HepG2 (cell line): ENCODE measurements at regions not wholly inside any gene's neighbourhood (a gene's known extent, or its start where the extent isn't known, plus 50 kb on each side); places are given as distances from the start of the nearest gene placed in this dataset.

Experiments used
- ATAC-seq: fragments of 200-7000 bp; cut with Tn5 transposase; 3 replicates; pipeline ENCODE4 v1.9.1; 2020; ENCODE audit warnings: mild to moderate bottlenecking, moderate library complexity
- BruUV-seq: library from RNA; stranded (reverse); fragments of 400-500 nt; replicated peaks from 2 replicates; lab custom pipeline; 2021; lab: Mats Ljungman, UMichigan
- CTCF ChIA-PET: fragments of 300-600 bp; formaldehyde crosslinking; extraction: SDS; loops from one replicate; lab custom pipeline; 2021; ENCODE audit warnings: low total read pairs, inconsistent platforms, low intra/inter-chr PET ratio; lab: Yijun Ruan, JAX
- POLR2A ChIA-PET: fragments of 350-600 bp; sonication (Branson Sonifier 250); formaldehyde crosslinking; loops from one replicate; lab custom pipeline; 2020; ENCODE audit warnings: antibody characterized with exemption, inconsistent platforms; lab: Yijun Ruan, JAX
- DNase-seq: peaks from one replicate; pipeline ENCODE4 v3.0.0-alpha.2; 2015; ENCODE audit warnings: low spot score
- FAIRE-seq: peaks from 3 replicates; lab custom pipeline; 2011; peaks lifted over from hg19 to GRCh38; lab: Jason Lieb, UNC
- H2AFZ ChIP-seq: one replicate; pipeline ENCODE4 v1.6.1; 2011; ENCODE audit warnings: low read length, inconsistent platforms
- H3K27ac ChIP-seq: fragments of 300-600 bp; 3 replicates; pipeline ENCODE4 v1.8.0; 2011; ENCODE audit warnings: mixed run types, mild to moderate bottlenecking, mixed read lengths, low read length, inconsistent platforms; ENCODE audit not compliant: insufficient read depth; ENCODE audit errors: extremely low read length
- H3K27me3 ChIP-seq, 2 experiments: fragments of 200-600 bp in 1 of 2; 2 replicates in 1 of 2; 3 replicates in 1 of 2; pipeline versions ENCODE4 v1.6.0 to v1.8.0; 2011; ENCODE audit warnings: low read length in 2 of 2, mild to moderate bottlenecking in 2 of 2, moderate library complexity in 2 of 2, inconsistent platforms in 1 of 2; ENCODE audit not compliant: insufficient read depth in 2 of 2, control insufficient read depth in 1 of 2
- H3K36me3 ChIP-seq, 2 experiments: fragments of 200-600 bp in 1 of 2; replicated peaks in 1 of 2; 2 replicates in 1 of 2; 3 replicates in 1 of 2; pipeline versions ENCODE4 v1.5.1 to v1.8.0; 2011; ENCODE audit warnings: low read length in 2 of 2, inconsistent platforms in 1 of 2; ENCODE audit not compliant: insufficient read depth in 2 of 2, control insufficient read depth in 1 of 2
- H3K4me1 ChIP-seq: 2 replicates; pipeline ENCODE4 v1.5.1; 2012; ENCODE audit warnings: low read length, inconsistent platforms; ENCODE audit not compliant: insufficient read depth
- H3K4me2 ChIP-seq: 2 replicates; pipeline ENCODE4 v1.6.0; 2011; ENCODE audit warnings: low read depth, low read length, inconsistent platforms
- H3K4me3 ChIP-seq, 3 experiments: fragments of 200-600 bp in 1 of 3; sonication (generic), shearing (Covaris generic) in 1 of 3; replicated peaks in 1 of 3; 2 replicates each; pipeline ENCODE4 v1.5.1; 2011 to 2016; ENCODE audit warnings: low read length in 3 of 3, inconsistent platforms in 2 of 3, low read depth in 2 of 3, mild to moderate bottlenecking in 2 of 3, control low read depth in 1 of 3, mixed read lengths in 1 of 3; ENCODE audit not compliant: insufficient read depth in 1 of 3
- H3K79me2 ChIP-seq: one replicate; pipeline ENCODE4 v1.6.1; 2011; ENCODE audit warnings: low read length, inconsistent platforms; ENCODE audit not compliant: insufficient read depth
- H3K9ac ChIP-seq: 2 replicates; pipeline ENCODE4 v1.6.0; 2011; ENCODE audit warnings: mild to moderate bottlenecking, low read depth, low read length, inconsistent platforms; ENCODE audit not compliant: insufficient read depth
- H3K9me3 ChIP-seq: 2 replicates; pipeline ENCODE4 v1.5.1; 2012; ENCODE audit warnings: mild to moderate bottlenecking, low read length
- H4K20me1 ChIP-seq: 2 replicates; pipeline ENCODE4 v1.6.0; 2011; ENCODE audit warnings: inconsistent platforms, mild to moderate bottlenecking, low read length, moderate library complexity; ENCODE audit not compliant: insufficient read depth
- ARID5B ChIP-seq: IDR thresholded peaks from 2 replicates; pipeline ENCODE4 v1.4.0; 2020; ENCODE audit warnings: mild to moderate bottlenecking, missing genetic modification reagents
- ATAD3A ChIP-seq: sonication (generic); formaldehyde crosslinking; IDR thresholded peaks from 2 replicates; pipeline ENCODE4 v1.4.0; 2020; ENCODE audit warnings: missing genetic modification reagents
- ATF2 ChIP-seq: sonication (generic); formaldehyde crosslinking; IDR thresholded peaks from 2 replicates; pipeline ENCODE4 v1.4.0; 2020; ENCODE audit warnings: missing genetic modification reagents
- E2F5 ChIP-seq: sonication (generic); formaldehyde crosslinking; conservative IDR thresholded peaks from 2 replicates; pipeline ENCODE4 v1.4.0; 2020; ENCODE audit warnings: missing genetic modification reagents
- NFYC ChIP-seq: IDR thresholded peaks from 2 replicates; pipeline ENCODE4 v1.6.1; 2016; ENCODE audit warnings: missing genetic modification reagents, missing compliant biosample characterization
- PHF21A ChIP-seq: sonication (generic); formaldehyde crosslinking; IDR thresholded peaks from 2 replicates; pipeline ENCODE4 v1.5.0; 2020; ENCODE audit warnings: mild to moderate bottlenecking, missing genetic modification reagents
- RAD51 ChIP-seq: fragments of 450-650 bp; IDR thresholded peaks from 2 replicates; pipeline ENCODE4 v1.6.1; 2016; ENCODE audit warnings: borderline replicate concordance
- SIX4 ChIP-seq: sonication (generic); formaldehyde crosslinking; IDR thresholded peaks from 2 replicates; pipeline ENCODE4 v1.4.0; 2020; ENCODE audit warnings: missing genetic modification reagents
- ZBTB44 ChIP-seq: sonication (generic); formaldehyde crosslinking; IDR thresholded peaks from 2 replicates; pipeline ENCODE4 v1.4.0; 2020; ENCODE audit warnings: missing genetic modification reagents
- ZNF383 ChIP-seq: sonication (generic); formaldehyde crosslinking; IDR thresholded peaks from 2 replicates; pipeline ENCODE4 v1.4.0; 2020; ENCODE audit warnings: missing genetic modification reagents, mild to moderate bottlenecking, borderline replicate concordance
- ZNF574 ChIP-seq: sonication (generic); formaldehyde crosslinking; IDR thresholded peaks from 2 replicates; pipeline ENCODE4 v1.4.0; 2020; ENCODE audit warnings: missing genetic modification reagents
- ZNF747 ChIP-seq: sonication (generic); formaldehyde crosslinking; IDR thresholded peaks from 2 replicates; pipeline ENCODE4 v1.8.1; 2023; ENCODE audit warnings: missing genetic modification reagents, mild to moderate bottlenecking, borderline replicate concordance
- ZNF768 ChIP-seq: sonication (generic); formaldehyde crosslinking; IDR thresholded peaks from 2 replicates; pipeline ENCODE4 v1.4.0; 2020; ENCODE audit warnings: missing genetic modification reagents
- ZSCAN31 ChIP-seq: sonication (generic); formaldehyde crosslinking; IDR thresholded peaks from 2 replicates; pipeline ENCODE4 v1.5.0; 2020; ENCODE audit warnings: low read depth, mild to moderate bottlenecking, missing genetic modification reagents
- WGBS: methylation state at CpG from one replicate; pipeline ENCODE4 v1.1.6; 2017; ENCODE audit warnings: low lambda C conversion rate; 5-methylcytosine and 5-hydroxymethylcytosine counted together
- in situ Hi-C: cut with HindIII; loops from 2 replicates; pipeline ENCODE4 v1.10.0; 2017; ENCODE audit warnings: low pct_unique_long_range_greater_than_20kb; ENCODE audit not compliant: extremely low pct_ligation_motif_present
- intact Hi-C: fragments of 100-400 bp; cut with micrococcal nuclease; formaldehyde crosslinking; loops from one replicate; pipeline ENCODE4 v1.10.0; 2022; ENCODE audit not compliant: unreplicated experiment

GRCh38 chr6:168228676-168229367 is 90.8 kb downstream of the DACT2 start:
- Histone ChIP-seq H3K79me2 (no peaks in the 10 kb centered on the region), H3K9ac (no peak overlapping the region), H3K27ac (no peak overlapping the region), H3K4me3 (no peak overlapping the region), H3K36me3 (no peaks in the 10 kb centered on the region), H3K4me1 (peaks cover 29% of the 10 kb centered on the region), H4K20me1 (no peaks in the 10 kb centered on the region), H3K9me3 (no peaks in the 10 kb centered on the region), H3K4me2 (no peak overlapping the region), H3K27me3 (peaks cover 6 to 29% of the 10 kb centered on the region in 2 experiments; a peak in 4 of 5 replicates), H2AFZ (no peak overlapping the region)
- no peak for FAIRE-seq
- no peak for DNase-seq
- in situ Hi-C loops: no loop called here
- BruUV-seq: no TSS peak
- TF ChIP-seq ARID5B (CRISPR knock-in tag) (no peak), ZSCAN31 (no peak), ATF2 (CRISPR knock-in tag) (no peak), ATAD3A (no peak), ZNF383 (CRISPR knock-in tag) (no peak), ZNF768 (no peak), ZNF574 (no peak), ZNF747 (no peak), SIX4 (CRISPR knock-in tag) (no peak), RAD51 (no peak), ZBTB44 (CRISPR knock-in tag) (no peak), NFYC (CRISPR knock-in tag) (no peak), PHF21A (no peak), E2F5 (no peak)
- WGBS: 78% methylated on average over 24 of the region's 24 CpGs
- POLR2A ChIA-PET: no interaction called here
- intact Hi-C loops: no loop called here
- ATAC-seq: no peak
- CTCF ChIA-PET: no interaction called here
